Daoy (cell line): ENCODE measurements at regions not wholly inside any gene's neighbourhood (a gene's known extent, or its start where the extent isn't known, plus 50 kb on each side); places are given as distances from the start of the nearest gene placed in this dataset.

Experiments
- DNase-seq: peaks from one replicate; pipeline ENCODE4 v3.0.0-alpha.2; 2015; ENCODE audit warnings: low read depth

DNA sequence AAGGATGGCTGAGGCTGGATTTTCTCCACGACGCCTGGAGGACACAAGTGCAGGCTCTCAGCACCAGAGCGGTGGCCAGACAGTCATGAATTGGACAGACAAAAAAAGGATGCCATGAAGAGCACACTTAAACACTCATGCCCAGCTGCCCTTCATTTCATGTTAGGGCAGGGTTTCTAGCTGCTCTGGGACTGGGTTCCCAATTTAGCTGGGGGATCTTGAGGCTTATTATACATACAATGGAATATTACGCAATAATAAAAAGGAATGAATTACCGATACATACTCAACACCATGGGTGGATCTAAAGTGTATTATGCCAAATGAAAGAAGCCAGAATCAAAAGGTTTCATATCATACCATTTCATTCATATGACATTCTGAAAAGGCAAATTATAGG is 512.1 kb upstream of the LRRC4C start:
- no peak for DNase-seq

DNA sequence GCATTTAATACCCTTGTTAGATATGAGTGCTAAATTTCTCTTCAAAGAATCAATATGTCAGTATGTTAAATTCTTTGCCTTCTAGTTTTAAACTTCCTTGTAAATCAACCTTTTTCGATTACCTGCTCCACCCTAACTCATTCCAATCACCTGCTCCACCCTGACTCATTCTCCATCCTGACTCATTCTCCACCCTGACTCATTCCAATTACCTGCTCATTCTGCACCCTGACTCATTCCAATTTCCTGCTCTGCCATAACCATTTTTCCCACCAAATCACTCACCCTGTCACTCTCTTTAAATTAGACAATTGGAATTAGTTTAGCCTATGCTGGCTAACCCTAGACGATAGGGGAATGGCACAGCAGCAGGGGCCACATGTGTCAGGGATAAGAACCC is 519.5 kb upstream of the LRRC4C start:
- no peak for DNase-seq

DNA sequence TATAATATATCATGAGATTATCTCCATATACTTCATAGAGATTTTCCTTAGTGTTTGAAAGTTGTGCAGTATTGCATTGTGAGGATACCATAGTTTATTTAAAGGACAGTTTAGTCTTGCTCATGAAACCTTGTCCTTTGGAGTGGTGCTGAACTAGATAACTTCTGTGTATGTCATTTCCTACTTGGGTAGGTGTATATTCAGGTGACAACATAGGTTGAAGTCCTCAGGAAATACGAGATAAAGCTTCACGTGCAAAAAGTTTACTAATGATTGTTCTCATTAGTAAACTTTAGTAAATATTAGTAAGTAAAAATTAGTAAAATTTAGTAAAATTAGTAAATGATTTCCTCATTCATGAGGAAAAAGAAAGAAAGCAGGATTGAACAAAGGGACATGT is 521.3 kb upstream of the LRRC4C start:
- DNase-seq: no peak

DNA sequence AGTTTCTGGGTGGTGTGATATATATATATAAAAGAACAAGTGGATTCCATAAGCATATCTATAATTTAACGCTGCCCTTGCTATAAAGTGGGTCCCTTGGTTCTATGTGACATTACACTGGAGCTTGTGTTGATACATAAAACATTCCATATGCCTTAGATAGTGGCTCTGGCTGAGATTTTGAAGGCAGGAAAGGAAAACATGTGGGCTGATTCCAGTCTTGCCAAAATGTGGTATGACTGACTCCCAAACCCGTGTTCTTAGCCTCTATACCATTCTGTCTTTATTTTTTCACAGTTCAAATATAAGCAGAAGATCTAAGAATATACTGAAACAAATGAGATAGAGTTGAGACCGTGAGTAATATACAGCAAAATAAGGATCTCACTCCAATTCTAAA is 522.8 kb upstream of the LRRC4C start:
- DNase-seq: no peak

DNA sequence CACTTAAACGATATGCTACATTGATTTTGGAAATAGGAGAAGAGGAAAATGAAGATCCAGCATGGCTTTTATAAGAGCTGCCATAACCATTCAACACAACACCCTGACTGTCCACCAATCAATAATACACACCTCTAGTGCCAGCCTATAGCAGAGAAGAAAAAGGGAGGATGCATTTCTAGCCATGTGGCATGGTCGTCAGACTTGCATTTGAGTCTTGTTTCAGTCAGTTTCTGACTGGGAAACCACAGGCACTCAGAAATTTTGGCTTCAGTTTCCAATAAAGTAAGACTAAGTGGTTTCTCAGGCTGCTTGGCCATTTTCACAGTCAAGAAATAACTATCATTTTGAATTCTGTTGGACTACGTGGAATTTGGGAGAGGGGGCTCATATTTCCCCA is 523.5 kb upstream of the LRRC4C start:
- no peak for DNase-seq

DNA sequence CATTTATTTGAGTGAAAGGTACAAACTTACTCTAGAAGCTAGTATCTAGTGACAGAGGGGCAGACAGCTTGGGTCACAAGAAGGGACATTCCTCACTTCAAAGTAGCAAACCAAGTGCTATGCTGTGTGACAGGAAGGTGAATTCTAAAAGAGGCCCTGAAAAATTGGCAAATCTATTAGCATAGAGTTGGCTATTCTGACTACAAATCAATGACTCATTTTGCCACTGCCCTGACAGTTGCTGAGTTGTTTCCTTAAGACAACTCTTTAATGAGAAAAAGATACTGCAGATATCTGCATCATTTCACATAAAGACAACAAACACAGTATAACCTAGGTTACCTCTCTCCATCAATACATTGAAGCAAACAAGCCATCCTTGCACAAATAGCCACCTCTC is 524.0 kb upstream of the LRRC4C start:
- DNase-seq: no peak

DNA sequence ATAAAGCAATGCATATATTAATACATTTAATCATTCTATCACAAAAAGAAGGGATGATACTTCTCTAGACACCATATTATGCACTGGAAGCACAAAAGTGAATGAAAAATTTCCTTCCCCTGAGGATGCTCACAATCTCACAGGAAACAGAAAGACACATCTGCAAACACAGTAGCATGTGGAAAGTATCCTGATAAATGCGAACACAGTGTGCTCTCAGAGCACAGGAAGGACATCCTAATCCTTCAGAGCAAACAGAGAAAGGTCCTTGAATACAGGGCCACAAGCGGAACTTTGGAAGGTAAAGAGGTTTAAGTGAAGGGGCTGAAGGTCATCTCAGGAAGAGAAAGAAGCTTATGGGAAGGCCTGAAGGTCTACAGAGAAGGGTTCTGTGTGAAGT is 524.6 kb upstream of the LRRC4C start:
- DNase-seq: no peak

DNA sequence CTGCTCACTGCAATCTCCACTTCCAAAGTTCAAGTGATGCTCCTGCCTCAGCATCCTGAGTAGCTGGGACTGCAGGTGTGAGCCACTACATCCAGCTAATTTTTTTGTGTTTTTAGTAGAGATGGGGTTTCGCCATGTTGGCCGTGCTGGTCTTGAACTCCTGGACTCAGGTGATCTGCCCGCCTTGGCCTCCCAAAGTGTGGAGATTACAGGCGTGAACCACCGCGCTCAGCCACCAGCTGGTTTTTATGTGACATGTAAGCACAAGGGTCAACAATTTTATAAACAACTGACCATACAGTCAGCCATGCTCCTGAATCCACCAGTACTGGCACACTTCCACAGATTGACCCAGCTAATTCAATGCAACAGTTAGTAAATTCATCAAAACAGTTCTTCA is 526.3 kb upstream of the LRRC4C start:
- no peak for DNase-seq

DNA sequence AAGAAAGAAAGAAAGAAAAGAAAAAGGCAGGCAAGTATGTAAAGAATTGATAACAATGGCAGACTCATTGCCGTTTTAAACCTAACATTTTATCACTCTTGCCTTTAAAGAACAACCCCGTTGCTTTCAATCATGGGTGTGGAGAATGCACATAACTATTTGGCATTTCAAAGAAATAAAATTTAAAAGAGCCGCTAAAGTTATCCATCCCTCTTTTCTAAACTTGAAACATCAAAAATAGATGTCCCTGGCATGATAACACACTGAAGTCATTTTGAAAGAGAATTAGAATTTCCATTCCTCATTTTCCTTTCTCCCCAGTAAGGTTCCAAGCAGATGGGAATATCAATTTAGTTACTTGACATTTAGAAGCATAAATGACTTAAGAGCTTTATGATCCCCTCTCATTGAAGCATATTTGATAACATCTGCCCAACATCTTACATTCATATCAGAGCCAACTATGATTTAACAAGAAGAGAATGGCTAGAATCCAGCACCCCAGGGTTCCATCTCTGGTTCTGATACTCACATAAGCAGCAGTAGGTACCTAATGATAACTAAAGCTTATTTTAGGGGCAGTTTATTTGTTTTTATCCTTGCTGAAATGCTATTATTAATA is 529.6 kb upstream of the LRRC4C start:
- DNase-seq: no peak

DNA sequence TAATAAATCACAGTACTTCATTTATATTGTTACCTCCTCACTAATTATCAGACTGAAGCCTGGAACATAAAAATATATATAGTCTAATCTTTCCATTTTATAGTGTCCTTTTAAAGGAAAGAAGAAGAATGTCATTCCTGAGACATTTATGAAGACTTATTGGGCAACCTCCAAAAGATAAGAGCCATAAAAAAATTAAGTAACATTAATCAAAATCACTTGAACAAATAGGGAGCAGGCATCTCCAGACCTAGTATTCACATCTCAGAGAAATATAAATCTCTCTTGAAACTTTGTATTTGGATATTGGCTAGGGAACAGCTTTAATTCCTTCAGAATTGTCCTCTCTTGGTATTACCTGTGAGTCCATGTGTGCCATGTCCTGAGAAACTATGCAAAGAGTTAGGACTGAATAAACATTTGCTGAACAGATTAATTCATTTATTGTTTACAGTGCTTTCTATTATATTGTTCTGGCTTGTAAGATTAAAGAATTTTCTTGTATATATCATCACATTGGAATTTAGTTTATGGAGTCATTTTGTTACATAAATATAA is 530.5 kb upstream of the LRRC4C start:
- DNase-seq: no peak

DNA sequence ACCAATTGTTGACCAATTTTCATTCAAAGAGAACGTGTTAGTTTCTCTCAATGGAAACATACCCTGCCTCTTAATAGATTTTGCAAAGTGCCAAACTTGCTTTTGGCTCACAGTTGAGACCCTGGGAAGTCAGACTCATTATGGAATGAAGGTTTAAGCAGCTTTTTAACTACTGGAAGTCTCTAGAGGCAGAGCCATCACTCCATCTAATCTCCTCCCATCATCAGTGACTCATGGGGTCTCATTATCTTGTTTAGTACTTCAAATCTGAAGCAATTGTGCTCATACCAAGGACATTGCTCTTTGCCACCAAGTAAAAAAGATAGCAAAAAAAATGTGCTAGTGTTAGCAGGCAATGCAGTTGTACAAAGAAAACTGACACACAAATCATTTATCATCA is 537.1 kb upstream of the LRRC4C start:
- DNase-seq: no peak

DNA sequence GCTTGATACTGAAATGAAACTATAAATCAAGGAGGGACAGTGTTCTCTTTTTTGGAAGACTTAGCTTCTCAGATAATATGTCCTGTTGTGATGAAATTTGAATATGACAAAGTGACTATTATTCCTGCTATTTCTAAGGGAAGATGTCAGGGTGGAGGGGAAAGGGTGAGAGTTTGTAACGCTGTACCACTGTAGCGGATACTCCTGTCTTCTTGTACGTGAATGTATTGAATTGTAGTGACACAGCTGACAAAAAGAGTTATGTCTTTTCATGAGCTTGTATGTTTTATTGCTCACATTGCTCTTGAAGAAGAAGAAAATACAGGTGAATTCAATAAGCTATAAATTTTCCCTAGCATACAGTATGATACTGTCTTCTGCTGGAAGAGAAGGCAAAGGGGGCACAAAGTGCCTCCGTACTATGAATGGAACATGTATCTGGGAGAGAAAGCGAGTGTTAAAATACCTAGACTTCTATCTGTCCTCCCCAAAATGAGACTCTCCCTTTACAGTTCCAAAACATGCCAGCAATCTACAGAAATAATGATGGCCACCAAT is 538.5 kb upstream of the LRRC4C start:
- no peak for DNase-seq

DNA sequence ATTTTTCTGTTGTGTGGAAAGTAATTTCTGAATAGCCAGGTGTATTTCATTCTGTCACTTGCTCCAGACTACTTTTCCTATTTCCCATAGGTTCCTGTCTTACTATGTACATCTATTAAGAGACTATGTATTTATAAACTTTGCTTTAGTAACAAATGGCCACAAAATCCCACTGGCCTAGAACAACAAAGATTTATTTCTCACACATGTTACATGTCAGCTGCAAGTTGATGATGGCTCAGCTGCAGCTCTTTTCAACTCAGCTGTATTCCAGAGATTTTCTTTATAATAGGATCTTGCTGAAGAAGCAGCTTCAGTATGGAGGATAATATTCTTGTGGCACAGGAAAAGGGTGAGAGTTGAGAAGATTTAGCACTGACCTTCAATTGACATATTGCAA is 539.6 kb upstream of the LRRC4C start:
- no peak for DNase-seq

DNA sequence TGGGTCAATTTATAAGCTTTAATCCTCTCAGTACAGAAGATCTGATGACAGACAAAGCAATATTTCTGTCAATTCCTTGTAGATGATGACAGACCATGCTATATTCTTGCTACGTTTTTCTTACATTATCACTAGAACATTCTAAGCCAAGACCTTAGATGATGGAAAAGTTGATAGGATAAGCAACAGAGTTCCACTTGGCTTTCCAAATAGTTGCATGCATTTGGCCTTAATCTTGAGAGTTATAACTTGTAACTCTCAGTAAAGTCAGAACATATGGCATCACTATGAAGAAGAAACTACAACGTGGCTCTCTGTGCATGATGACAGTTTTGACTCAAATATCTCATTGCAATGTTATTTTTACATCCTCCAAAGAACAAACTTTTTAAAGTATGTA is 544.3 kb upstream of the LRRC4C start:
- DNase-seq: no peak

DNA sequence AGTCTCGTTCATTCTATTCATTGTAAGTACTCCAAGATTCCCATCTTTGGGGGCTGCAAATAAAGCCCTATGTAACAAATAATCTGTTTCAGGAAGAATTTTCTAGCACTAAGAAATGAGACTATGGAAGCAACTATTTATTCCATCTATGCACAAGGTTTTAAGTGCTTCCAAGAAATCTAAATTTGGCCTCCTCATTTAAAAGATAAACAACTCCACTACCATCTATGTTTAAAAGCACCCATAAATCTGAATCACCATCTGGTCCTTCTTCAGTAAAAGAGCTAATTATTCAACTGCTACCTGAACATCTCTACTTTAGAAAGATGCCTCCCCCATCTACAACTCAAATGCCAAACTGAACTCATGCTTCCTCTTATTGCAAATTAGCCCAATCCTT is 547.3 kb upstream of the LRRC4C start:
- no peak for DNase-seq

DNA sequence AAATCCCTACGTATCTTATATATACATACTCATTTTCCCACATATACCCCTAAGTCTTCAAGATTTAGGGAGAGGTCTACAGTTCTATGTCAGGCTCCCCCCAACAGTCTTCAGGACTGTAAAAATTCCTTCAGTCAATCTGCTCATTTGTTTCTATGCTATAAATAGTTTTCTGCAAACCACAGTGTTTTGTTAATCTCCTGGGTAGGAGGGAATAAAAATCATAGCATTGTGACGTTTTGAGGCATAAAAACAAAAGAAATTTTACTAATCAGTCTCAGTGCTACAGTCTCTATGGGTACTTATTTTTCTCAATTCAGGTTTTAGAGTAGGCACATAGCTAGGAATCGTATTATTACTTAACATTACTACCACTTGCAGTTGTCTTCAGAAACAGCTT is 552.8 kb upstream of the LRRC4C start:
- no peak for DNase-seq

DNA sequence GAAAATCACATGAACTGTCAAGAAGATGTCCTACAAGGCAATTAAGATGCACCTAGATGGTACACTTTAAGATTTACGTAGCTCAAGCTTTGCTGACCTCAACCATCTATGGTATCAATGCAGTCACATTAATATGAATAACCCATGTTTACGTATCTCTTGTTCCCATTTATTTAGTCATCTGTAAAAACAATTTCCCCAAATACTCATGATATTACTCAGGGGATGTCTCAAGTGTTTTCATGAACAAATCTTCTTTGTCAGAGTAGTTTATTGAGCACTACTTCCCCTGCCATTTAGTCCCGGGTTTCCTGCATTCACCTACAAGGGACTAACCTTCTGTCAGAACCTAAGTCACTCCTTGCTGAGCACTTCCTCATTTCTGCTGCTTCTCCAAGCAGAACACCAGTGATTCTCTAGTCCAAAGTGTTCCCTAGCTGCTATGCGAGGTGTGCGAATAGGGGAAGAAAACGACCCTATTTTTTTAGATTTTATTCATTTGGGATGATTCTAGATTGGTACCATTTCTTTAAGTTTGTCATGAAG is 554.3 kb upstream of the LRRC4C start:
- DNase-seq: no peak

DNA sequence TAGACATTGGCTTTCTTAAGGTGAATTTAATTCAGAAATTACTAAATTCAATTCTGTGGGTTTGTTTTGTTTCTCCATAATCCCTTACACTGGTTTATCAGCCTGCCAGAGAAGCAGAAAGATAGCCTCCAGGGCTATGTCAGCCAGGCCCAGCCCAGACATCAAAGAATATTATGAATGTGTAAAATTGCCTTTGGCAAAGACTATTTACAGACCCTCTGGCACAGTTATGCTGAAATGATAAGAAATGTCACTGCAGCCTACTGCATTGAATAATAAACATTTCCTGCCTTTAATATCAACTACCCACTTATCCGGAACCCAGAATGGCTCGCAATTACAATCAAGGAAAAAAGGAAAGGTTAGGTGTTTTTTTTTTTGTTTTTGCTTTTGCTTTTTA is 562.5 kb upstream of the LRRC4C start:
- no peak for DNase-seq

DNA sequence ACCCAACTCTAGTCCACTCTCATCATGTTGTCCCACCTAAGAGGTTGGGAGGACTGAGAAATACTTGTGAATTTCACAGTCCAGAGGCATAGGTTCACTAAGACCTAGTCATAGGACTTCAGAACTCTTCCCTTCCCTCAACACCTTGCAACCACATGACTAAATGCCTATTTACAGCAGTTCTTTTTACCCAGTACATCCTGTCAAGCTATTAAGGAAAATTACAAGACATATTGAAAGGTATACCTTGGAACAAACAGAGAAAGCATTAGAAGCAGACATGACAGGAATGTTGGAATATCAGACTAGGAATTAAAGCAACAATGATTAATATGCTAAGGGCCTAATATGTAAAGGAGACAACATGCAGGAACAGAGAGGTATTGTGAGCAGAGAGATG is 563.8 kb upstream of the LRRC4C start:
- no peak for DNase-seq

DNA sequence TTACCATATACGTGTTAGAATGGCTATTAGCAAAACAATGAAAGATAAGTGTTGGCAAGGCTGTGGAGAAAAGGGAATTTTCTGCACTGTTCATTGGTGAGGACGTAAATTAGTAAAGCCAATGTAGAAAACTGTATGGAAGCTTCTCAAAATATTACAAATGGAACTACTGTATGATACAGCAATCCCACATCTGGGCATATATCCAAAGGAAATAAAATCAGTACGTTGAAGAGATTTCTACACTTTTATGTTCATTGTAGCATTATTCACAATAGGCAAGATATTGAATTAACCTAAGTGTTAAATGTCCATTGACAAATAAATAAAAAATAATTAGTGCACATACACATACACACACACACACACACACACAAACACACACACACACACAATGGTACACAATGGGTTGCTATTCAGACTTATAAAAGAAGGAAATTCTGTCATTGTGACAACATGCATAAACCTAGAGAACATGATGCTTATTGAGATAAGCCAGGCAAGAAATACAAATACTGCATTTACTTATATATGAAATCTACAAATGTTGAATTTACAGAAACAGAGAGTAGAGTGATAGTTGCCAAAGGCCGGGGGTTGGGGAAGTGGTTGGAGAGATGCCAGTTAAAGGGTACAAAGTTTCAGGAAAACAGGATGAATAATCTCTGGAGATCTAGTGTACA is 565.8 kb upstream of the LRRC4C start:
- DNase-seq: no peak

DNA sequence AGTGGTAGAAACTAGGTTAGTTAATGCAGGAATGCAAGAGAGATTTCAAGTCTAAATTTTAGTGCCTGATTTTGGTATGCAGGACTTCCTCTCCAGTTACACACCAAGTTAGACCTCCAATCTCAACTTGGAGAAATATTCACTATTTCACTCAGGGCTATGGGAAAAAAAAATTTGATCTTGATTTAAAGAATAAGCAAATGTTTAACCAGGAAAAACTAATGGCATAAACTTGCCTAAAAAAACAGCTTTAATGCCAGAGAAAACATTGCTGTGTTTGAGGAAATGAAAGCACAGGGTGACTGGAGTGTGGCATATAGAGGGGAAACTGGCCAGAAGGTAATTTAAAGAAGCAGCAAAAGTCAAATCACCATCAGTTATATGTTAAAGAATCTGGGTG is 575.4 kb upstream of the LRRC4C start:
- no peak for DNase-seq

DNA sequence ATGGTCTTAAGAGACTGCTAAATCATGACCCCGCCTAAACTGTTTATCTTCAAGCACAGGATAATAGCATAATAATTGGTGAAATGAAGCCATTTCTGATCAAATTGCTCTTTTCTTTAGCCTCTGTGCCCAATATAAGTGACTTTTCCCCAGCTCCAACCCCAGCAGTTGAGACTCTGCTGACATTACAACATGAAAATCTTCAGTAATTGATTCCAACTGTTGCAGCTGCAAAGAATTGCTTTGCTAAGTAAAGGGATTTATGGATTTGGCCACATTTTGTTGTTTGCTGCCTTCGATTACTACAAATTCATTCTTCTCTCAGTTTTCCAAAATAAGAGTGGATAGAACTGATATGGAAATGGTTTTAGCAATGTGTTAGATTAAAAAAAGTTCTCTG is 576.7 kb upstream of the LRRC4C start:
- DNase-seq: no peak

DNA sequence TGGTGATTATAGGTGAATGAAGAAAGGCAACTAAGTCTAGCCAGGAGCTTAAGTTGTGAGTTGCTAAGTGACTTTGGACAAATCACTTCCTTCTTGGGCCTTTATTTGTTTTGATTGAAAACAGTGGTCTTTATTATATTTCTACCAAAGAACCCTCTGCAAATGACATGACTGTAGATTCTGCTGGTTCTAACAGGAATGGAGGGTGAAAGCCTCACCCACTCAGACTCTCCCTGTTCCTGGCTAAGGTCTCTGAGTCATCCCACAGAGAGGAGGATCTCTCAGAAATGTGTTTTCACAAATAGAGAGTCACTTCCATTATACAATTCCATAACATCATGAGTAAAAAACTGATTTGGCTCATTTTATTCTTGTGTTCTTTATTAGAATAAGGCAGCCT is 583.9 kb upstream of the LRRC4C start:
- no peak for DNase-seq
